NCI-H2107 treated with DMSO at 0.1 percent for 48 hours (cell line): ENCODE measurements at regions not wholly inside any gene's neighbourhood (a gene's known extent, or its start where the extent isn't known, plus 50 kb on each side); places are given as distances from the start of the nearest gene placed in this dataset.
A peak's percentile ranks its signal among the peaks of the same experiment; 100 is the strongest.

ENCODE experiments used
- DNase-seq: peaks from one replicate; lab custom pipeline; 2025; ENCODE audit not compliant: unreplicated experiment; lab: John Stamatoyannopoulos, UW

DNA sequence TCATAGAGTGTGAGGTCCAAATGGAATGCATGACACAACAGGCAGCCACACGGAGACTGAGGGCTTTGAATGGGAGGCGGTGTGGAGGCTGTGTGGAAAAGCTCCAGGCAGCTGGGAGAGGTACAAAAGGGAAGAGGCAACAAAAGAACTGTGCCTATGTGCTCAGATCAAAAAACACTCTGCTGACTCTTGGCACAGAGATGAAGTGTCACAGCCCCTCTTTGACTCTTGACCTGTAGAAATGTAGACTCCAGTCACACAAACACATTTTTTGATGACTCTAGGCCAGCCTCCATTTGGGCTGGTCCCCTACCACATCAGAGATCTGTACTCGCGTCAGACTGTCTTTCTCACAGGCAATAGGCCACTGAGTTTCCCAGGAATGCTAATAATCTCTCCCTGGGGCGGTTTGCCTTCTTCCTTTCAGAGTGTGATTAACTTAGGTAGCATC, 456.0 kb downstream of the TUSC7 start:
- no peak for DNase-seq

DNA sequence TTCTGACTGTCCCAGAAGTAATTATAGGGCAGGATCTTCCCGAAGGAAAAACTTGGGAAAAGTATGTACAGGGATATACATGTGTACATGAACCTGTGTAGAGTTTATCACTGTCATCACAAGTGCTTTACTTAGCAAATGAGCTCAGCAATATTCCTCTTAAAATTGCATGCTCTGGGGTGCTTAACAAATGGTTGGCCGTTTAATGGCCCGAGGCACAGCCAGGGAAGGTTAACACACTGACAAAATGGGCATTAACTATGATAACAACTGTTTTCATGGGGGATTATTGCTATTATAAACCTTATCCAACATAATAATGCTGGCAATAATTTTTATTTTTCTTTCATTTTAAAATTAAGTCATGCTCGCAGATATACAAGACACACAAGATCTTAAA, 459.3 kb downstream of the TUSC7 start:
- no peak for DNase-seq

DNA sequence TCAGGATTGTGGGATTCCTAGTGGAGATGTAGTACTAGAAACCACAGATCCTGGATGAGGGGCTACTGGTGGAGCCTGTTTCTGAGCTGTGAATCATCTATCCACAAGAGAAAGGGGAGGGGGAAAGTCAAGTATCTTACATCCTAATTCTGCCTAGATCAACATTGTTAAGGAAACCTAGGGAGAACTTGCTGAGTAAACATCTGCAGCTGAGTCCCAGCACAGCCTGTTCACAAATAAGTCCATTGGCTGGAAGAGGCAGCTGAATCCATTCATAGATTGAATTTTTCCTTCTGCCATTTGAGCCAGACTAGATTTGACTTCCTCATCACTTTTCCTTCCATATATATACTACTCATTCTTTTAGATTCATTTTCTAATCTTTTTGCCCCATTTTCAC, 460.5 kb downstream of the TUSC7 start:
- DNase-seq = no peak

DNA sequence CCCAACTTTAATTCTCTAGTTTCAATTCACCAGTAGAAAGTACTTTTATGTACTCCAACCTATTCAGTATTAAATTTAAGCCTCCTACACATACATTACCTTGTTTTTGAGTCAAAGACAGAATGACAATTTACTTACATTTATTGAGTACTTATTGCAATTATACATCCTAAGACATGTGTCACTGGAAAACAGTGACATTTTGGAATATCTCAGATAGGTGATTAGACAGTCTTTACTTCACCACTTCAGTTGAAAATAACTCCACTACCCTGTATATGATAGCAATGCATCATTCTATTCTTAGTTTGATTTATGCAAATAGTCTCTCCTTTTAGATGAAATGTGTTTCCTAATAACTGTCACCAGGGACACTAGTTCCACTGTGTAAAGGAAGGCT, 461.5 kb downstream of the TUSC7 start:
- DNase-seq = no peak

DNA sequence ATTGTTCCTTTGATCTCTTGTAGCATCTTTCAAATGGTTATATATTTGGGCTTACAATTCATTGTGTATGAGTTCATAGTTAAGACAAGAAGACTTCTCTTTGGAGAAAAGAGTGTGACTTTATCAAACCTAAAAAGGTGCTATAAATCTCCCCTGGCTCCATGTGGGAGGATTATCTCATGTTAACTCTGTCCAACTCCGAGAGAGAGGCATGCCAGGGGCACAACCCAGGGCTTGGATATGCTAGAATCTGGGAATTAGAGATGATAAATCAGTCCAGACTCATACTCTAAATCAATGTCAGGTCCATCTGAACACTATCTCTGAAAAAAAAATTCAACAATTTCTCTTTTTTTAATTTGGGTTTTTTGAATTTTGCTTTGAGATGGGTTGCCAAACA, 462.8 kb downstream of the TUSC7 start:
- DNase-seq = no peak

DNA sequence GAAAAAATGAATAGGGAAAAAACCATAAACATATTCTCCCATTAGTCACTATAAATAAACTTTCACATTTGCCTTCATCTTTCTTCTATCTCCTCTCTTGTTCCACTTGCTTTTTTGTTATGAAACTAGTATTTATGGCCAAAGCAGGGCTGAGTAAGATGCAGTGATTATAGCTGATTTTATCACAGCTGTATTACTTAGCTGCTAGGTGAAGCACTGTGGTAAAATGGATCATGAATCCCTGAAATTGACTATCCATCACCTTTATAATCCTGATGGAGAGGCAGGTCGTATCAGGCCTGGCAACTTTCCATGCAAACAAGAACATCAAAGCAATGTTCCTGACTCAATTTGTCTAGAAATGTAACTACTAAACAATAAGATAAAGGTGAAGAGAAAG, 471.6 kb downstream of the TUSC7 start:
- no peak for DNase-seq

DNA sequence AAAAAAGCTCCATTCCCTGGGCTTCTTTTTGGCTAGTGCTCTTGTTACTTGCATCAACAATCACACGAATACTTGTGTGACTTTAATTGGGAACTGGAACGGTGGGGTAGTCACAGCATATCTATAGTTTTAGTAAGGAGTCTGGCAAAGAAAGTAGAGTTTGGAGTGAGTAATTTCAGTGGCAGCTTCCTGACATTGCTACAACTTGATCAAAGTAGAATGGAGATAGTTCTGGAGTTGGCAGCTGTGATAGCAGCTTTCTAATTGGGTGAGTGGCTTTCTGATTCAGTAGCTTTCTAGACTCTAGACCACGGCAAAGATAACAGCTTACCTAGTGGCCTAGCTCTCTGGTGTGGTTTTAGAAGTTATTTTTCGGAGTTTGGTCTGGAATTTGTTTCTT, 475.0 kb downstream of the TUSC7 start:
- DNase-seq = no peak

DNA sequence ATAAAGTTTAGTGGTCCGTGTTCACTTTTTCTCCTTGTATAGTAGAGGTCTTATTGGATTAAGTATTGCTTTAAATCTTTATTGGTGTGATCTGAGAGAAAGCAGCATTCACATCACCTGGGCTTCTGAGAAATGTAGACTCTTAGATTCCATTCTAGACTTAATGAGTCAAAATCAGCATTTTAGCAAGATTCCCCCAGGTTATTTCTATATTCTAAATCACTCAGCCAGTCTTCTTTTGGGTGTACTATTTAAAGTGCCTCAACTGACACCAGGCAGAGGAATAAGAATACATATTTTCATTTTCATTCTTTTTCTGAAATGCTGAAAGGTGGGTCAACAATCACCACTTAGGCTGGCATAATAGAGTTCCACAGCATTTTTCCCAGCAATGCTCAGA, 481.7 kb downstream of the TUSC7 start:
- DNase-seq = no peak

DNA sequence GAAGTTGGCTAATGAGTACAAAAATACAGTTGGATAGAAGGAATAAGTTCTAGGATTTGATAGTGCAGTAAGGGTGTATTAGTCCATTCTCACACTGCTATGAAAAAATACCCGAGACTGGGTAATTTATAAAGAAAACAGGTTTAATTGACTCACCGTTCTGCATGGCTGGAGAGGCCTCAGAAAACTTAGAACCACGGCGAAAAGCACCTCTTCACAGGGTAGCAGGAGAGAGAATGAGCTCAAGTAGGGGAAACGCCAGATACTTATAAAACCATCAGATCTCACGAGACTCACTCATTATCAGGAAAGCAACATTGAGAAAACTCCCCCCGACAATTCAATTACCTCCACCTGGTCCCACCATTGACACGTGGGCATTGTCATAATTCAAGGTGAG, 483.3 kb downstream of the TUSC7 start:
- DNase-seq = no peak

DNA sequence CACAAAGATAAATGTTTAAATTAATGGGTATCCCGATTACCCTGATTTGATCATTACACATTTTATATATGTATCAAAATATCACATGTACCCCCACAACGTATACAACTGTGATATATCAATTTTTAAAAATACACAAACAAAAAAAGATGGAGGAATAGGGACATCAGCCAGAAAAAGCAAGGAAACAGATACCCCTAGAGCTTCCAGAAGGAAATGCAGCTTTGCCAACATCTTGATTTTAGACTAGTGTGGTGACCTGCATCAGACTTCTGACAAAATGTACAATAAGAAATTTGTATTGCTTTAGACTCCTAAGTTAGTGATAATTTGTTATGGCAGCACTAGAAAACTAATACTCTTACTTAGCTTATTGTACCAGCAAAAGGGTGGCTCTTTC, 483.8 kb downstream of the TUSC7 start:
- DNase-seq = no peak

DNA sequence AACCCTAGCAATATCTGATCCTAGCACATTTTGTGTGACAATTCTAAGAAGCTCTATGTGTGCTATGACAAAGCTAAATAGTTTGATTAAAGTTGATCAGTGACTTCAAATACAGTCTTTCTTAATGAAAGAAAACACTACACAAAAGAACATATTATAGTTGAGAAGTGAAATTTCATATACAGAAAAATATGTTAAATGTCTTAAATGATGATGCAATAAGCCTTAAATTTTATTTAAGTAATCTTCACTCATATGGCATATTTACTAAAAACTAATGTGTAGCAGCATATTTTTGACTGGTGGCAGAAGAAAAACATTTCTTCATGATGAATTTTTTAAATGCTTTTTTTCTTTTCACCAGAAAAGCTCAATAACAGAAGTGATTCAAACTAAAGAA, 485.5 kb downstream of the TUSC7 start:
- DNase-seq = no peak

DNA sequence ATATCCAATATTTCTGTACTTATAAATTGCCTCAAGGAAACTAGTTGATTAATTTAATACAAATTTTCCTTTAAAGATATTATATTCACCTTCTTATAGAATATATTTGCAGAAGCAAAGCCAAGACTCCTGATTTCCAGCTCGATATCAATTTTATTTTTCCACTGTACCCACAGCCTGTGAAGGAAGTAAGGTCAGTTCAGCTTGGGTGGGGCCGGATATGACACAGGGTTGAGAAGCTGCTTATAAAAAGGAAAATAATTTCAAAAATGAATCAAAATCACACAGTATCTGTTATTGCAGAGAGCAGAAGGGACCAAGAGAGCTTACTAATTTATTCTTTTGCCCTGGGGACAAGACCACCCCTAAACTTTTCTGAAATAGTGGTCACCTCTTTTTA, 491.4 kb downstream of the TUSC7 start:
- no peak for DNase-seq

DNA sequence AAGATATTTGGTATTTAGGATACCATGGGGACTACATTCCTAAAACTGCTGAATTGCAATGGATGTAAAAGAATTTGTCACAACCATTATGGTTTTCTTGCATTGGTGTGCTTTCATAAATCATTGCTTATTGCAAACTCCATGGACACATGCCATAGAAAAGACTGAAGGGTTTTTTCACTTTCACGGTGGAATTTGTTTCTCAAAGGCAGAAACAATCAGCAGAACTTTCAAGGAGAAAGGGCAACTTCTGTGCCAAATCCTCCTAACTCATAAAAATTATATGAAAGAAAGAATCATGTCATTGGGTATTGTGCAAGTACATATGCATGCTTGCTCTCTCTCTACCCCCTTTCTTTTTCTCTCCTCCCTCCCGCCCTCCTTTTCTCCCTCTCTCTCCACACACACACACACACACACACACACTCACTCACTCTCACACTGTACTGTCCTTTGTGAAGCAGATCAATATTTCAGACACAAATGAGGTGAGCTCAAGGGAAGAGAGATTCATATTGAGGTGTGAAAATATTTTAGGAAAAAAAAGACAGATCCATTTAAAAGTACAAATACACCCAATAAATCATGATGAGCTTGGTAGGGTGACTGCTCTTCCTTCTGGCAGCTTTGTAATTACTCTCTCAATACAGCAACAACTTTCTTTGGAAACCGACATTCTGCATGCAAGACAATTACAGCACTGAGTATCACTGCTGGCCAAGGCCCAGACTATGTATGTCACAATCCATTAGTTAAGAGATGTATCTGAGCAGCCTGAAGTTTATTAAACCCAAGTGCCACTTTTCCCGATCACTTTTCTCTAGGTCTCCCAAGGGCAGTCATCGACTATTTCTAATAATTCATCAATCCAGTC, 492.6 kb downstream of the TUSC7 start:
- no peak for DNase-seq

DNA sequence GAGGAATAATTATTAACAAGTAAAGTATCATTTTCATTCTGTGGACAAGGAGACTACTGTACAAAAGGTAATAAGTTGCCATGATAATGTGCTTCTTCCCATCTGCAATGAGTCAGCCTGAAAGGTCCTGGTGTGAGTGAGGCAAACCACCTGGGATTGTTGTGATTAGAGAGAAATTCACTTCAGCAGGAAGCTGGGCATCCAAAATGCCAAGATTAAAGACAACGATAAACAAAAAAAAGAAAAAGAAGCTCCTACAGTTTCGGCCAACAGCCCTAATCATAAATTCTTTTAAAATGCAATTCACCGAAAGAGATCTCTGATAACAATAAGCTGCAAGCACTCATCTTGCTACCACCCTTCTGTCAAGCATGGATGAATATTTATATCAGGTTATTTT, 507.8 kb downstream of the TUSC7 start:
- DNase-seq = no peak

DNA sequence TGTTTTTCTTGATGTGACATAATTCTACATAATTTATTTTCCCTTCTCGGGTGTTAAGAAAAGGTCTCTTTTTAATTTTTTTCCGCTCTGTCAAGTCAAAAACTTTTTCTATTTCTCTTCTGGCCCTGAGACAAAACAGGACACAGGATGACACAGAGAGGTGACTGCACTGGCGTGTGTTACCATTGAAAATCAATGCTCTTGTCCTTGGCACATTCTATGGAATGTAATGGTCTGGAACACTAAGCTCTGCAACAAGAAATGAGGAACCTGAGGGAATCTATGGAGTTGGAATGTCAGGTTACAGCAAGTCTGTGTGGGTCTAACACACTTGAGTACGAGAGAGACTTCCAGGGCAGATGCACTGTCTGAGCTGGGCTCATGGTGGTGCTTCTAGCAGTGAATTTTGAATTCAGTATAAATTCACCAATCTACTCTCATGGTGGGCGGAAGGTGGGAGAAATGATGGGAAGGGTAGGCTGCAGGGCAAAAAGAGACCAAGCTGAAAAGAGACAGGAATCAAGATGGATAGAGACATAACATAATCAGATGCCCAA, 508.3 kb downstream of the TUSC7 start:
- no peak for DNase-seq

DNA sequence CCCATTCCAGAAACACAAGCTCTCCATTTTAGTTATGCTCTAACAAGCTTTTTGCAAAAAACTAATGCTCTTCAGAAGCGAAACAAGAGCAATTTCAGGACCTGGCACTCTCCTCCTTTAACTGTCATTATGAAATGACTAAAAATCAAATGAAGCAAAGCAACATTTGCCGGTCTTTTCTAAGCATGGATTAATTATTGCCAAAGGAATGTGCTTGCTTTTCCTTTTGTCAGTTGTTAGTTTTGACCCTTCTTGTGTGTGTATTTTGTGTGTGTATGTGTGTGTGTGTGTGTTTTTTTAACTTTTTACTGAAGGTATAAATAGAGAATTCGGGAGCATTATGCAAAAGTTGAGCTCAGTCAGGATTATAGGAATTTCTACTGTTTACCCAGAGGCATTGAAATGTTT, 509.1 kb downstream of the TUSC7 start:
- DNase-seq = no peak

DNA sequence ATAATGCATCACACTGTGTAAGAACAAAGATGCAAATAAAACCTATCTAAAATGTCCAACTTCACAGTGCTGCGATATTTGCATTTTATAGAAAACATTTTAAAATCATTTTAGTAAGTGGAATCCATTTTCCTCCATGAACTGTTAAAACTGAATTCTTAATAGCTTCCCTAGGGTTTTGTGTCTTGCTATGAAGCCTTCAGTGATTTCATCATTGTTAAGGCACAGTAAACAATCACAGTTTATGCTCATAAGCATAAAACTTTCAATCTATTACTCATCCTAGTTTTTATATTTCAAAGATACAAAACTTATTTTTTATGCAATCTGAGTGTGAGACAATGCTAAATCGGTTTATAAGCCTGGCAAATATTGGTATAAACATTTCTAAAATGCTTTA, 509.7 kb downstream of the TUSC7 start:
- DNase-seq = no peak

DNA sequence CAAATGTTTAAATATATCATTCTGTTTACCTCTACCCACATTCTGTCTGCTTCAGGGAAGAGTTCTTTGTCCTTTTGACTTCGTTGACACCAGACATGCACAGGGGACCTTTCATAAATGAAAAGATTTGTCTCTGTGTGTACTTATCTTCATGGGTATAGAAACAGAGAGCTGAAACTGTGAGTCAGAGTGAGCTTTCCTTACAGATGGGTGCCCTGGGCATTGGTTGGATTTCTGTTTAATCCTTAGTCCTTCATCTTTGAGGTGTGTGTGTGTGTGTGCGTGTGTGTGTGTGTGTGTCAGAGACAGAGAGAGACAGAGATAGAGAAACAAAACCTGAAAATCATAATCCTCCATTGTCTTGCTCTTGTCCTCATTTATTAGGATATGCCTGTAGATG, 517.4 kb downstream of the TUSC7 start:
- DNase-seq = no peak

DNA sequence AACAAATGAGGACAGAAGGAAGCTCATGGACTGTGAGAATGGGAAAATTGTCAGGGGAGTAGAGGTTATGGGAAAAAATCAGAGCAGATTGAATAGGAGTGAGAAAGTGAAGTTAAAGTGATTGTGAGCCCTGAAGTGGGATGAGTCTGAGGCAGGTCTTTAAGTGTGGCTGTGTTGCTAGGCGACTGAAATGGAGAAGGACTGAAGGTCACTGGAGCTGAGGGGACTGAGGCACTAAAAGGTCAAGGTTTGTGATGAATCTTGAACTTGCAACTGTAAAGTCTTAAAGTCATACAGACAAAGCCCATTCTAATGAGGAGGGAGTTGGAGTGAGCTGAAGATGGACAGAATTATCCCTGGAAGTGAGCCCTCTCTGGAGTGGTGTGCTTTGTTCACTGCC, 518.9 kb downstream of the TUSC7 start:
- DNase-seq = no peak

DNA sequence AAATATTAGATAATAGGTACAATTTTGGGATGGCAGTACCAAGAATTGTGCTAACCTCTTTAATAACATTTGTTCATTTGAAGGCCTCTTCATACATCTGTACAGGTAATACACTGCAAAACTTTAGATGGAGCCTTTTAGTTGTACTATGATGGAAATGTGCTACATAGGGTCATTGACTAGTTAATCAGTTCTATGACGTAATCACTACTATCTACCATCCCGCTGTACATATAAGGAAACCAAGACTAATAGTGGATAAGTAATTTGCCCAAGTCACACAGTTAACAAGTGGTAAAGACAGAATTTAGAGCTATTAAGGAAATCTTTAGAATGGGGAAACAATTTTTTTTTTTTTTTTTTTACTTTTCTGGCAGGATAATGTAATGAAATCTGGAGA, 521.3 kb downstream of the TUSC7 start:
- DNase-seq = no peak

DNA sequence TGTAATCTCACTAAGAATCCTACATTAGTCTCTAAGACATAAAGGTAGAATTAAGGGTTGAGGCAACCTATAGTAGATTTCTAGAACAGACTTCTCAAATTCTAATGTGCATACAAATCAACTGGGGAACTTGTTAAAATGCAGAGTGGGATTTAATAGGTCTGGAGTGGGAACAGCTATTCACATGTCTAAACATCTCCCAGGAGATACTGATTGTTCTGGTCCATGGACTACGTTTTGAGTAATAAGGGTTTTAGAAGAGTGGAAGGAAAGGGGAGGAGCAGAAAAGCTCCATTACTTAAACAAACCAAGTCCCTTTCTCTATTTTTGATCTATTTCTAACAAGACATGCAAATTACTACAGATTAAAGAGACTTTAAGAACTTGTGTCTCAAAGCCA, 524.8 kb downstream of the TUSC7 start:
- DNase-seq = peak; percentile 26

DNA sequence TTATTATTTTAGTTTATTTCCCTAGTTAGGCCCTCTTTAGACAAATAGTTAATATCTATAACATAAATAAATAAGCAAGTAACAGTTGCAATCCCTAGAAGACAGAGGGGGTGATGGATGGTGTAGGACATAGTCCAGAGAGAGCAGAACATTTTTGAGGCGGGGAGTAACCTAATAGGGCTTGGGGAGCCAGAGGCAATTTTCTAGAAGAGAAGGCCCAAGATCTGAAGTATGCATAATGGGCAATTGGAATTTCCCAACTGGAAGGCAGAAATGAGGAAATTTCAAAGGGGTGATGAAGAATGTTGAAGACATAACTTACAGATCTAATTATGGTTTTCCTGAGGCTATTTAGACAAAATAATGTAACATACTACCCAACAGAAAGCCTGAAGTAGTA, 525.7 kb downstream of the TUSC7 start:
- DNase-seq = no peak

DNA sequence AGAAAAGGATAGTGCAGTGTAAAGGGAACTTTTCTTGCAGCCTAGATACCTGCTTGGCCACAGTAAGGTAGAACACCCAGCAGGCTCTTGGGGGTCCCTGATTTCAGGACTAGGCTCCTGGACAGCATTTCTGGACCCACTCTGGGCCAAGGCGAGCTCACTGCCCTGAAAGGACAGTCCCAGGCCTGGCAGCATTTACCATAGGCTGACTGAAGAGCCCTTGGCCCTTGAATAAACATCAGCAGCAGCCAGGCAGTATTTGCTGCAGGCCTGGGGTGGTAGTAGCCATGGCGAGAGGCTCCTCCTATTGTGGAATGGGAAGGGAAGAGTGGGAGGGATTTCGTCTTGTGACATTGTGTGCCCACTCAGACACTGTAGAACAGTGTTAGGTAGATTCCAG, 529.2 kb downstream of the TUSC7 start:
- no peak for DNase-seq
